ENCODE measurements at regions not wholly inside any gene's neighbourhood (a gene's known extent, or its start where the extent isn't known, plus 50 kb on each side); places are given as distances from the start of the nearest gene placed in this dataset.

DNA sequence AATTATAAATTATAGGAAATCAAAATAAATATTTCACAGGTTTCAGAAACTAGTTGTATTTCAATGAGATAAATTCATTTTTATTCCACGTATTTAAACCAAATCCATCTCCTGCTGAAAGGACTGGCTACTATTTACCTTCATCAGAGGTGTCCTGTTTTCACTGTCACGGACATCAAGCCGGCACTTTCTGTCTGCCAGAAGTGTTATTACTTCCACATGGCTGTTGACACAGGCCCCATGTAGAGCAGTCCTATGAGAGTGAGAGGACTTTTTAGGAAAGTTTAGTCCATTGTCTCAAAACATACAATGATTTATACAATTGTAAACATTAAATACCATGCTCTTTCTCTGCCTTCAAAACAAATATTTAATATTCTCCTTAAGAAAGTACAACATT lies 100.4 kb upstream of the ACBD5 start:
- TF ChIP-seq POLR2AphosphoS5 (IDR thresholded peaks at IDR 0.05; ENCODE audit: borderline replicate concordance, low read depth, low read length) (no peak), EZH2 (IDR thresholded peaks at IDR 0.05) (no peak), FOXP2 (optimal IDR thresholded peaks at IDR 0.05; ENCODE audit: control extremely low read depth, extremely low read length, insufficient read depth) (no peak)

All from SK-N-MC (cell line).